DMS79 (cell line): ENCODE measurements at regions not wholly inside any gene's neighbourhood (a gene's known extent, or its start where the extent isn't known, plus 50 kb on each side); places are given as distances from the start of the nearest gene placed in this dataset.
A peak's percentile ranks its signal among the peaks of the same experiment; 100 is the strongest.

Experiments used
- DNase-seq: peaks from one replicate; lab custom pipeline; 2025; lab: John Stamatoyannopoulos, UW

GRCh38 chr14:101469382-101470247 lies 91.7 kb upstream of the DIO3 start:
- DNase-seq: no peak

GRCh38 chr14:101470266-101470665 lies 91.0 kb upstream of the DIO3 start:
- no peak for DNase-seq

GRCh38 chr14:101471723-101472517 lies 89.4 kb upstream of the DIO3 start:
- no peak for DNase-seq

GRCh38 chr14:101472518-101472849 lies 88.8 kb upstream of the DIO3 start:
- no peak for DNase-seq

GRCh38 chr14:101473045-101473729 lies 88.1 kb upstream of the DIO3 start:
- DNase-seq: no peak

GRCh38 chr14:101473795-101474562 lies 87.3 kb upstream of the DIO3 start:
- no peak for DNase-seq

GRCh38 chr14:101474563-101475455 lies 86.5 kb upstream of the DIO3 start:
- no peak for DNase-seq

GRCh38 chr14:101475456-101476257 lies 85.6 kb upstream of the DIO3 start:
- no peak for DNase-seq

- DNase-seq: no peak
These were observed 84.9 kb upstream of the DIO3 start for GRCh38 chr14:101476258-101476915.

GRCh38 chr14:101476916-101477553 lies 84.3 kb upstream of the DIO3 start:
- DNase-seq: peak; percentile 98

- no peak for DNase-seq
These were observed 83.6 kb upstream of the DIO3 start for GRCh38 chr14:101477648-101478047.

- DNase-seq: no peak
These were observed 83.2 kb upstream of the DIO3 start for GRCh38 chr14:101478096-101478495.

GRCh38 chr14:101478796-101479410 lies 82.4 kb upstream of the DIO3 start:
- DNase-seq: no peak

- peak; percentile 72 for DNase-seq
These were observed 81.1 kb upstream of the DIO3 start for GRCh38 chr14:101480022-101480746.

GRCh38 chr14:101480747-101481530 lies 80.4 kb upstream of the DIO3 start:
- no peak for DNase-seq

GRCh38 chr14:101481557-101481956 lies 79.7 kb upstream of the DIO3 start:
- no peak for DNase-seq

GRCh38 chr14:101482066-101482465 lies 79.2 kb upstream of the DIO3 start:
- no peak for DNase-seq
